ENCODE measurements at regions not wholly inside any gene's neighbourhood (a gene's known extent, or its start where the extent isn't known, plus 50 kb on each side); places are given as distances from the start of the nearest gene placed in this dataset.

- no peak for TF ChIP-seq CTCF (IDR thresholded peaks at IDR 0.05; ENCODE audit: poor library complexity)
- TF ChIP-seq EZH2phosphoT487 (IDR thresholded peaks at IDR 0.05; ENCODE audit: low read depth, severe bottlenecking, unreplicated experiment) = no peak
- TF ChIP-seq EZH2 (IDR thresholded peaks at IDR 0.05; ENCODE audit: borderline replicate concordance) = no peak
Observed at GRCh38 chr6:133159255-133159795, 81.8 kb upstream of the EYA4 start.
